ENCODE measurements at regions not wholly inside any gene's neighbourhood (a gene's known extent, or its start where the extent isn't known, plus 50 kb on each side); places are given as distances from the start of the nearest gene placed in this dataset.

- ChIA-PET POLR2A (no interaction called here), CTCF (no interaction called here)
- Histone ChIP-seq H3K27ac (ENCODE audit: low read depth, low read length) (no peak overlapping the region), H3K9me3 (ENCODE audit: control insufficient read depth, insufficient read depth, low read length) (no peaks in the 10 kb centered on the region), H3K4me3 (ENCODE audit: low read depth, low read length) (no peak overlapping the region), H3K27me3 (ENCODE audit: control insufficient read depth, insufficient read depth, low read length) (peaks cover 11% of the 10 kb centered on the region)
- TF ChIP-seq CTCF (IDR thresholded peaks at IDR 0.05; ENCODE audit: low read depth, low read length), result no peak
- DNase-seq (ENCODE audit: low read depth, low spot score), result no peak
Measured at GRCh38 chr2:121129692-121130091, 155.3 kb downstream of the TFCP2L1 start.

- ChIA-PET CTCF (no interaction called here), POLR2A (no interaction called here)
- no peak for TF ChIP-seq CTCF (IDR thresholded peaks at IDR 0.05; ENCODE audit: low read depth, low read length)
- H3K27me3 ChIP-seq (ENCODE audit: control insufficient read depth, insufficient read depth, low read length), result peaks cover 10% of the 10 kb centered on the region
- H3K4me3 ChIP-seq (ENCODE audit: low read depth, low read length), result no peak overlapping the region
- no peak for DNase-seq (ENCODE audit: low read depth, low spot score)
- no peak overlapping the region for H3K27ac ChIP-seq (ENCODE audit: low read depth, low read length)
- H3K9me3 ChIP-seq (ENCODE audit: control insufficient read depth, insufficient read depth, low read length), result no peaks in the 10 kb centered on the region
Measured at GRCh38 chr2:121130301-121130850, 154.6 kb downstream of the TFCP2L1 start.

- no peak for DNase-seq (ENCODE audit: low read depth, low spot score)
- peaks cover 10% of the 10 kb centered on the region for H3K27me3 ChIP-seq (ENCODE audit: control insufficient read depth, insufficient read depth, low read length)
- POLR2A ChIA-PET, result no interaction called here
- no peak overlapping the region for H3K27ac ChIP-seq (ENCODE audit: low read depth, low read length)
- CTCF ChIA-PET, result no interaction called here
- H3K9me3 ChIP-seq (ENCODE audit: control insufficient read depth, insufficient read depth, low read length), result no peaks in the 10 kb centered on the region
- TF ChIP-seq CTCF (IDR thresholded peaks at IDR 0.05; ENCODE audit: low read depth, low read length), result no peak
- H3K4me3 ChIP-seq (ENCODE audit: low read depth, low read length), result no peak overlapping the region
Measured at GRCh38 chr2:121131375-121131774, 153.6 kb downstream of the TFCP2L1 start.

GRCh38 chr2:121132054-121132761 is 152.8 kb downstream of the TFCP2L1 start:
- TF ChIP-seq CTCF (IDR thresholded peaks at IDR 0.05; ENCODE audit: low read depth, low read length), result no peak
- DNase-seq (ENCODE audit: low read depth, low spot score), result no peak
- H3K27me3 ChIP-seq (ENCODE audit: control insufficient read depth, insufficient read depth, low read length), result peaks cover 14% of the 10 kb centered on the region
- H3K9me3 ChIP-seq (ENCODE audit: control insufficient read depth, insufficient read depth, low read length), result no peaks in the 10 kb centered on the region
- H3K4me3 ChIP-seq (ENCODE audit: low read depth, low read length), result no peak overlapping the region
- POLR2A ChIA-PET, result no interaction called here
- no peak overlapping the region for H3K27ac ChIP-seq (ENCODE audit: low read depth, low read length)
- CTCF ChIA-PET, result interaction anchor here (0.5 to 0.7 kb wide), 2 partner anchors 304 to 395 kb away, joined by 4 to 5 read pairs; no protein-coding TSS in a partner anchor

DNA sequence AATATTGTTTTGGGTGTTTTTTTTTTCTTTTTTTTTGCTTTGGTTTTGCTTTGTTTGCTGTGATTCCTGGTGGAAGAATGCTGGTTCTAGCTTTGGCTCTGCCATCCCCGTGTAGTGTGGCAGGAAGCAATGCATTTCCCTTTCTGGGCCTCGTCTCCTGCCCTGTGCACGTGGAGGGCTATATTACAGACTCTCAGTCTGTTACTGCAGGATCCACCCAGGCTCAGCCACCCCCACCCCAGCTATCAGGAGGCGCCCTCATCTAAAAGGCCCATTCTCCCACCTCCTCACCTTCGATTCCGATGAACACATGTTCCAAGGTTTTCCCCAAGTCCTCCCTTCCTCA is 152.3 kb downstream of the TFCP2L1 start:
- H3K27ac ChIP-seq (ENCODE audit: low read depth, low read length), result no peak overlapping the region
- DNase-seq (ENCODE audit: low read depth, low spot score), result no peak
- no peak overlapping the region for H3K4me3 ChIP-seq (ENCODE audit: low read depth, low read length)
- H3K27me3 ChIP-seq (ENCODE audit: control insufficient read depth, insufficient read depth, low read length), result peaks cover 18% of the 10 kb centered on the region
- TF ChIP-seq CTCF (IDR thresholded peaks at IDR 0.05; ENCODE audit: low read depth, low read length), result no peak
- ChIA-PET POLR2A (no interaction called here), CTCF (interaction anchor here (0.5 to 0.7 kb wide), 2 partner anchors 303 to 395 kb away, joined by 4 to 5 read pairs; no protein-coding TSS in a partner anchor)
- no peaks in the 10 kb centered on the region for H3K9me3 ChIP-seq (ENCODE audit: control insufficient read depth, insufficient read depth, low read length)

Data from AG04450 (cell line).